Testis (tissue), 2 donors: ENCODE measurements at regions not wholly inside any gene's neighbourhood (a gene's known extent, or its start where the extent isn't known, plus 50 kb on each side); places are given as distances from the start of the nearest gene placed in this dataset.
"Not testable (repeated sequence)": the region's sequence is repeated elsewhere in the genome, so short reads cannot be mapped to it uniquely, and the experiment has no call there.

Experiments used
- CTCF ChIP-seq, 3 experiments: fragments of 450-650 bp in 2 of 3; fragments of 200-600 bp in 1 of 3; sonication (generic) in 1 of 3; IDR thresholded peaks; one replicate each; pipeline ENCODE4 v1.5.1; 2016 to 2019; ENCODE audit warnings: antibody characterized with exemption in 3 of 3, mild to moderate bottlenecking in 2 of 3, moderate library complexity in 1 of 3
- POLR2A ChIP-seq: fragments of 450-650 bp; IDR thresholded peaks from one replicate; pipeline ENCODE4 v1.6.1; 2017; ENCODE audit warnings: antibody characterized with exemption, mild to moderate bottlenecking, moderate library complexity

- TF ChIP-seq POLR2A; CTCF (IDR thresholded peaks at IDR 0.05): not testable (repeated sequence)
These were observed 456.0 kb upstream of the FAM174A start for GRCh38 chr5:100079163-100079562.
